ENCODE measurements at regions not wholly inside any gene's neighbourhood (a gene's known extent, or its start where the extent isn't known, plus 50 kb on each side); places are given as distances from the start of the nearest gene placed in this dataset.

DNA sequence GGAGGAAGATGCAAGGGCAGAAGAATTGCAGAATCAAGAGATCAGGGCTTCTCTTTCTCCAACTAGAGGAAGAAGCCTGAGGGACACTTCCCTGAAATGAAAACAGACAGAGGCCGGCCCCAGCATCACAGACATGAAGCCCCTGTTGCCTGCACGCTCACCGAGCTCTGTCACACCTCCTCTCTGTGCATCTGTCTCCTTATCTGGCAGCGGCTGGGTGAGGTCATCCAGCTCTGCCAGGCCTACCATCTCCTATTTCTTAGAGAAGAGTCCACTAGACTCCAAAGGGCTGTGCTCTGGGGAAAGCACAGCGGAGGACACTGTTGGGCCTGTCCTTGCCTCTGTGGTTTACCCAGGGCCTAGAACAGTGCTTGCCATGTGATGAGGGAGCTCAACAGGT lies 71.9 kb upstream of the MLN start:
- TF ChIP-seq, protein P1, sequence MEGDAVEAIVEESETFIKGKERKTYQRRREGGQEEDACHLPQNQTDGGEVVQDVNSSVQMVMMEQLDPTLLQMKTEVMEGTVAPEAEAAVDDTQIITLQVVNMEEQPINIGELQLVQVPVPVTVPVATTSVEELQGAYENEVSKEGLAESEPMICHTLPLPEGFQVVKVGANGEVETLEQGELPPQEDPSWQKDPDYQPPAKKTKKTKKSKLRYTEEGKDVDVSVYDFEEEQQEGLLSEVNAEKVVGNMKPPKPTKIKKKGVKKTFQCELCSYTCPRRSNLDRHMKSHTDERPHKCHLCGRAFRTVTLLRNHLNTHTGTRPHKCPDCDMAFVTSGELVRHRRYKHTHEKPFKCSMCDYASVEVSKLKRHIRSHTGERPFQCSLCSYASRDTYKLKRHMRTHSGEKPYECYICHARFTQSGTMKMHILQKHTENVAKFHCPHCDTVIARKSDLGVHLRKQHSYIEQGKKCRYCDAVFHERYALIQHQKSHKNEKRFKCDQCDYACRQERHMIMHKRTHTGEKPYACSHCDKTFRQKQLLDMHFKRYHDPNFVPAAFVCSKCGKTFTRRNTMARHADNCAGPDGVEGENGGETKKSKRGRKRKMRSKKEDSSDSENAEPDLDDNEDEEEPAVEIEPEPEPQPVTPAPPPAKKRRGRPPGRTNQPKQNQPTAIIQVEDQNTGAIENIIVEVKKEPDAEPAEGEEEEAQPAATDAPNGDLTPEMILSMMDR (conservative IDR thresholded peaks at IDR 0.05 in 1 of 2, IDR thresholded peaks at IDR 0.05 in 1 of 2; ENCODE audit: low read depth in 1 of 2, low read length in 2 of 2) = no peak
- TF ChIP-seq EZH2 (IDR thresholded peaks at IDR 0.05; ENCODE audit: low read length, missing control alignments) = no peak

All from fibroblast of lung (primary cell).